HepG2 (cell line): ENCODE measurements at regions not wholly inside any gene's neighbourhood (a gene's known extent, or its start where the extent isn't known, plus 50 kb on each side); places are given as distances from the start of the nearest gene placed in this dataset.

Experiments used
- ATAC-seq: fragments of 200-7000 bp; cut with Tn5 transposase; 3 replicates; pipeline ENCODE4 v1.9.1; 2020; ENCODE audit warnings: mild to moderate bottlenecking, moderate library complexity
- BruUV-seq: library from RNA; stranded (reverse); fragments of 400-500 nt; replicated peaks from 2 replicates; lab custom pipeline; 2021; lab: Mats Ljungman, UMichigan
- CTCF ChIA-PET: fragments of 300-600 bp; formaldehyde crosslinking; extraction: SDS; loops from one replicate; lab custom pipeline; 2021; ENCODE audit warnings: low total read pairs, inconsistent platforms, low intra/inter-chr PET ratio; lab: Yijun Ruan, JAX
- POLR2A ChIA-PET: fragments of 350-600 bp; sonication (Branson Sonifier 250); formaldehyde crosslinking; loops from one replicate; lab custom pipeline; 2020; ENCODE audit warnings: antibody characterized with exemption, inconsistent platforms; lab: Yijun Ruan, JAX
- DNase-seq: peaks from one replicate; pipeline ENCODE4 v3.0.0-alpha.2; 2015; ENCODE audit warnings: low spot score
- FAIRE-seq: peaks from 3 replicates; lab custom pipeline; 2011; peaks lifted over from hg19 to GRCh38; lab: Jason Lieb, UNC
- H2AFZ ChIP-seq: one replicate; pipeline ENCODE4 v1.6.1; 2011; ENCODE audit warnings: low read length, inconsistent platforms
- H3K27ac ChIP-seq: fragments of 300-600 bp; 3 replicates; pipeline ENCODE4 v1.8.0; 2011; ENCODE audit warnings: mixed run types, mild to moderate bottlenecking, mixed read lengths, low read length, inconsistent platforms; ENCODE audit not compliant: insufficient read depth; ENCODE audit errors: extremely low read length
- H3K27me3 ChIP-seq, 2 experiments: fragments of 200-600 bp in 1 of 2; 2 replicates in 1 of 2; 3 replicates in 1 of 2; pipeline versions ENCODE4 v1.6.0 to v1.8.0; 2011; ENCODE audit warnings: low read length in 2 of 2, mild to moderate bottlenecking in 2 of 2, moderate library complexity in 2 of 2, inconsistent platforms in 1 of 2; ENCODE audit not compliant: insufficient read depth in 2 of 2, control insufficient read depth in 1 of 2
- H3K36me3 ChIP-seq, 2 experiments: fragments of 200-600 bp in 1 of 2; replicated peaks in 1 of 2; 2 replicates in 1 of 2; 3 replicates in 1 of 2; pipeline versions ENCODE4 v1.5.1 to v1.8.0; 2011; ENCODE audit warnings: low read length in 2 of 2, inconsistent platforms in 1 of 2; ENCODE audit not compliant: insufficient read depth in 2 of 2, control insufficient read depth in 1 of 2
- H3K4me1 ChIP-seq: 2 replicates; pipeline ENCODE4 v1.5.1; 2012; ENCODE audit warnings: low read length, inconsistent platforms; ENCODE audit not compliant: insufficient read depth
- H3K4me2 ChIP-seq: 2 replicates; pipeline ENCODE4 v1.6.0; 2011; ENCODE audit warnings: low read depth, low read length, inconsistent platforms
- H3K4me3 ChIP-seq, 3 experiments: fragments of 200-600 bp in 1 of 3; sonication (generic), shearing (Covaris generic) in 1 of 3; replicated peaks in 1 of 3; 2 replicates each; pipeline ENCODE4 v1.5.1; 2011 to 2016; ENCODE audit warnings: low read length in 3 of 3, inconsistent platforms in 2 of 3, low read depth in 2 of 3, mild to moderate bottlenecking in 2 of 3, control low read depth in 1 of 3, mixed read lengths in 1 of 3; ENCODE audit not compliant: insufficient read depth in 1 of 3
- H3K79me2 ChIP-seq: one replicate; pipeline ENCODE4 v1.6.1; 2011; ENCODE audit warnings: low read length, inconsistent platforms; ENCODE audit not compliant: insufficient read depth
- H3K9ac ChIP-seq: 2 replicates; pipeline ENCODE4 v1.6.0; 2011; ENCODE audit warnings: mild to moderate bottlenecking, low read depth, low read length, inconsistent platforms; ENCODE audit not compliant: insufficient read depth
- H3K9me3 ChIP-seq: 2 replicates; pipeline ENCODE4 v1.5.1; 2012; ENCODE audit warnings: mild to moderate bottlenecking, low read length
- H4K20me1 ChIP-seq: 2 replicates; pipeline ENCODE4 v1.6.0; 2011; ENCODE audit warnings: inconsistent platforms, mild to moderate bottlenecking, low read length, moderate library complexity; ENCODE audit not compliant: insufficient read depth
- AHR ChIP-seq: IDR thresholded peaks from 2 replicates; pipeline ENCODE4 v1.6.1; 2018; ENCODE audit warnings: missing genetic modification reagents, missing compliant biosample characterization
- HNRNPUL1 ChIP-seq: fragments of 200-400 bp; formaldehyde crosslinking; IDR thresholded peaks from 2 replicates; pipeline ENCODE4 v1.6.1; 2017; ENCODE audit warnings: low read depth, mild to moderate bottlenecking, low read length, moderate library complexity
- KMT2A ChIP-seq: sonication (generic); formaldehyde crosslinking; IDR thresholded peaks from 2 replicates; pipeline ENCODE4 v1.4.0; 2020; ENCODE audit warnings: missing genetic modification reagents
- KMT2B ChIP-seq: IDR thresholded peaks from 2 replicates; pipeline ENCODE4 v1.6.1; 2016; ENCODE audit warnings: missing genetic modification reagents, missing compliant biosample characterization
- PHF5A ChIP-seq: IDR thresholded peaks from one replicate; pipeline ENCODE4 v1.6.1; 2018; ENCODE audit warnings: low read depth, missing genetic modification reagents; ENCODE audit not compliant: unreplicated experiment
- SMAD3 ChIP-seq: sonication (generic); formaldehyde crosslinking; IDR thresholded peaks from 2 replicates; pipeline ENCODE4 v1.4.0; 2020; ENCODE audit warnings: missing genetic modification reagents
- ZBED4 ChIP-seq: sonication (generic); formaldehyde crosslinking; IDR thresholded peaks from 2 replicates; pipeline ENCODE4 v1.4.0; 2020; ENCODE audit warnings: missing genetic modification reagents, borderline replicate concordance
- ZNF546 ChIP-seq: sonication (generic); formaldehyde crosslinking; conservative IDR thresholded peaks from 2 replicates; pipeline ENCODE4 v1.8.1; 2023; ENCODE audit warnings: mild to moderate bottlenecking, missing genetic modification reagents
- ZNF563 ChIP-seq: sonication (generic); formaldehyde crosslinking; IDR thresholded peaks from 2 replicates; pipeline ENCODE4 v1.8.0; 2022; ENCODE audit warnings: mild to moderate bottlenecking, moderate library complexity, missing genetic modification reagents
- WGBS: methylation state at CpG from one replicate; pipeline ENCODE4 v1.1.6; 2017; ENCODE audit warnings: low lambda C conversion rate; 5-methylcytosine and 5-hydroxymethylcytosine counted together
- in situ Hi-C: cut with HindIII; loops from 2 replicates; pipeline ENCODE4 v1.10.0; 2017; ENCODE audit warnings: low pct_unique_long_range_greater_than_20kb; ENCODE audit not compliant: extremely low pct_ligation_motif_present
- intact Hi-C: fragments of 100-400 bp; cut with micrococcal nuclease; formaldehyde crosslinking; loops from one replicate; pipeline ENCODE4 v1.10.0; 2022; ENCODE audit not compliant: unreplicated experiment

- no peak overlapping the region for H2AFZ ChIP-seq
- peaks cover 0 to 6% of the 10 kb centered on the region in 2 experiments; a peak in 1 of 5 replicates for H3K27me3 ChIP-seq
- in situ Hi-C loops = no loop called here
- intact Hi-C loops = no loop called here
- BruUV-seq = no TSS peak
- H3K9me3 ChIP-seq = no peaks in the 10 kb centered on the region
- H3K36me3 ChIP-seq = no peaks in the 10 kb centered on the region
- H3K79me2 ChIP-seq = no peaks in the 10 kb centered on the region
- TF ChIP-seq HNRNPUL1 = no peak
- TF ChIP-seq AHR (CRISPR knock-in tag) = no peak
- no peak for TF ChIP-seq ZBED4
- TF ChIP-seq KMT2B (CRISPR knock-in tag) = no peak
- no peak for TF ChIP-seq PHF5A (CRISPR knock-in tag)
- TF ChIP-seq SMAD3 (CRISPR knock-in tag) = no peak
- TF ChIP-seq KMT2A (CRISPR knock-in tag) = no peak
- TF ChIP-seq ZNF563 = no peak
- no peak for TF ChIP-seq ZNF546 (CRISPR knock-in tag)
- no peaks in the 10 kb centered on the region for H4K20me1 ChIP-seq
- no peak for FAIRE-seq
- H3K27ac ChIP-seq = no peak overlapping the region
- no peak for ATAC-seq
- ChIA-PET POLR2A (no interaction called here), CTCF (no interaction called here)
- H3K9ac ChIP-seq = no peak overlapping the region
- H3K4me2 ChIP-seq = no peak overlapping the region
- no peaks in the 10 kb centered on the region for H3K4me1 ChIP-seq
- 2% methylated on average over 2 of the region's 2 CpGs for WGBS
- no peak for DNase-seq
- no peak overlapping the region for H3K4me3 ChIP-seq
Observed at GRCh38 chr18:73778032-73778359, 369.6 kb downstream of the FBXO15 start.
